ENCODE measurements at regions not wholly inside any gene's neighbourhood (a gene's known extent, or its start where the extent isn't known, plus 50 kb on each side); places are given as distances from the start of the nearest gene placed in this dataset.

DNA sequence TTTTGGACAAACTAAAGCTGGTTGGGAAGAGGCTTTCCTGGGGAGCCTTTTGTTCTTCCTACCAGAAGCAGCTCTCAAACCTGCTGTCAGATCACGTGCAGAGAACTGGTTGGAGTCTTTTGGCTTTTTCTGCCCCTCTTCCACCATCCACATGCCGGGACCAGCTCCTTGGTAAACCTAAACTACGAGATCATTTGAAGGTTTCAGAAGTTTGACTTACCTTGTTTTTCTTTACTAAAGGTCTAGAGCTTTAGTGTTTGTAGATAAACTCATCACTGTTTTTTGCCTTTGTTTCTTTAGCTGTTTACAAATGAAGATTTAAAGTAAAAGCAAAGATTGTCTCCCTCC, 113.4 kb downstream of the HLX start:
- H2AFZ ChIP-seq (ENCODE audit: low read depth, low read length) = no peak overlapping the region

DNA sequence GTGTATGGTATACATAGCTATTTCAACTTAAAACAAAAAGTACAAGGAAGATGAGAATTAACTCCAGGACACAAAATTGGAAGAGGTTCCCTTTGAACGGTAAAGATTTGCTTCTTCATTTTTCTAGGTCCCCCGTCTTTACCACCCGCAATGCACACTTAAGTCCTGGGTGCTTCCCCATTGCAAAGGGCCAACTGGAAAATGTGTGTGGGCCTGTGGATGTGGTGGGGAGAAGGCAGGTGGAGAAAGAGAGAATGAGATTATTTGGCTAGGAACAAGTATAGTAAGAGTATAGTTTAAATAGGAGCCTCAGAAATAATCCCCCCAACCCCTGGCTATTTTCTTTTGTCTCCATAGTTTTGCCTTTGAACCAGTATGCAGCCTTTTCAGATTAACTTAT, 115.4 kb downstream of the HLX start:
- Mint-ChIP-seq H3K9me3 (ENCODE audit: unreplicated experiment) (peaks cover 2% of the 10 kb centered on the region), H3K27ac (ENCODE audit: unreplicated experiment) (no peak overlapping the region), H3K36me3 (ENCODE audit: low read depth, unreplicated experiment) (no peaks in the 10 kb centered on the region), H3K4me3 (ENCODE audit: unreplicated experiment) (no peak overlapping the region), H3K4me1 (ENCODE audit: low read depth, unreplicated experiment) (peaks cover 6% of the 10 kb centered on the region), H3K27me3 (ENCODE audit: low read depth, unreplicated experiment) (peaks cover 5% of the 10 kb centered on the region)
- Histone ChIP-seq H3K27me3 (ENCODE audit: insufficient read depth, low read length) (no peaks in the 10 kb centered on the region), H3K4me1 (ENCODE audit: insufficient read depth, low read length) (no peaks in the 10 kb centered on the region), H2AFZ (ENCODE audit: low read depth, low read length) (no peak overlapping the region), H3K9ac (ENCODE audit: low read length) (no peak overlapping the region), H3K4me2 (ENCODE audit: low read length) (no peak overlapping the region), H3K79me2 (ENCODE audit: insufficient read depth, low read length) (no peaks in the 10 kb centered on the region), H3K36me3 (ENCODE audit: insufficient read depth, low read length) (no peaks in the 10 kb centered on the region), H3K9me3 (ENCODE audit: insufficient read depth, low read depth, low read length) (no peaks in the 10 kb centered on the region), H3K27ac (ENCODE audit: low read depth, low read length) (no peak overlapping the region), H4K20me1 (ENCODE audit: insufficient read depth, low read length) (no peaks in the 10 kb centered on the region), H3K4me3 (ENCODE audit: insufficient read depth, low read depth, low read length) (no peak overlapping the region)
- FAIRE-seq = no peak
- TF ChIP-seq, protein P1, sequence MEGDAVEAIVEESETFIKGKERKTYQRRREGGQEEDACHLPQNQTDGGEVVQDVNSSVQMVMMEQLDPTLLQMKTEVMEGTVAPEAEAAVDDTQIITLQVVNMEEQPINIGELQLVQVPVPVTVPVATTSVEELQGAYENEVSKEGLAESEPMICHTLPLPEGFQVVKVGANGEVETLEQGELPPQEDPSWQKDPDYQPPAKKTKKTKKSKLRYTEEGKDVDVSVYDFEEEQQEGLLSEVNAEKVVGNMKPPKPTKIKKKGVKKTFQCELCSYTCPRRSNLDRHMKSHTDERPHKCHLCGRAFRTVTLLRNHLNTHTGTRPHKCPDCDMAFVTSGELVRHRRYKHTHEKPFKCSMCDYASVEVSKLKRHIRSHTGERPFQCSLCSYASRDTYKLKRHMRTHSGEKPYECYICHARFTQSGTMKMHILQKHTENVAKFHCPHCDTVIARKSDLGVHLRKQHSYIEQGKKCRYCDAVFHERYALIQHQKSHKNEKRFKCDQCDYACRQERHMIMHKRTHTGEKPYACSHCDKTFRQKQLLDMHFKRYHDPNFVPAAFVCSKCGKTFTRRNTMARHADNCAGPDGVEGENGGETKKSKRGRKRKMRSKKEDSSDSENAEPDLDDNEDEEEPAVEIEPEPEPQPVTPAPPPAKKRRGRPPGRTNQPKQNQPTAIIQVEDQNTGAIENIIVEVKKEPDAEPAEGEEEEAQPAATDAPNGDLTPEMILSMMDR (IDR thresholded peaks at IDR 0.05; ENCODE audit: insufficient read depth, low read depth, low read length) = no peak
- TF ChIP-seq EZH2 (IDR thresholded peaks at IDR 0.05; ENCODE audit: insufficient read depth, low read length) = no peak
- DNase-seq (ENCODE audit: low read depth) = no peak

More for the DNA sequence above, 113.4 kb downstream of the HLX start:
- DNase-seq (ENCODE audit: low read depth) (no peak), FAIRE-seq (no peak)
- Histone ChIP-seq H3K36me3 (ENCODE audit: insufficient read depth, low read length) (no peaks in the 10 kb centered on the region), H3K4me3 (ENCODE audit: insufficient read depth, low read depth, low read length) (no peak overlapping the region), H3K27me3 (ENCODE audit: insufficient read depth, low read length) (no peaks in the 10 kb centered on the region), H3K9ac (ENCODE audit: low read length) (no peak overlapping the region), H3K79me2 (ENCODE audit: insufficient read depth, low read length) (no peaks in the 10 kb centered on the region), H3K27ac (ENCODE audit: low read depth, low read length) (no peak overlapping the region), H3K4me1 (ENCODE audit: insufficient read depth, low read length) (no peaks in the 10 kb centered on the region), H3K4me2 (ENCODE audit: low read length) (no peak overlapping the region), H3K9me3 (ENCODE audit: insufficient read depth, low read depth, low read length) (no peaks in the 10 kb centered on the region), H4K20me1 (ENCODE audit: insufficient read depth, low read length) (no peaks in the 10 kb centered on the region)
- Mint-ChIP-seq H3K27me3 (ENCODE audit: low read depth, unreplicated experiment) (peaks cover 9% of the 10 kb centered on the region), H3K4me1 (ENCODE audit: low read depth, unreplicated experiment) (peaks cover 6% of the 10 kb centered on the region), H3K27ac (ENCODE audit: unreplicated experiment) (no peak overlapping the region), H3K36me3 (ENCODE audit: low read depth, unreplicated experiment) (no peaks in the 10 kb centered on the region), H3K4me3 (ENCODE audit: unreplicated experiment) (no peak overlapping the region), H3K9me3 (ENCODE audit: unreplicated experiment) (peaks cover 2% of the 10 kb centered on the region)
- TF ChIP-seq EZH2 (IDR thresholded peaks at IDR 0.05; ENCODE audit: insufficient read depth, low read length) = no peak
- TF ChIP-seq, protein P1 (IDR thresholded peaks at IDR 0.05; ENCODE audit: insufficient read depth, low read depth, low read length) = no peak

DNA sequence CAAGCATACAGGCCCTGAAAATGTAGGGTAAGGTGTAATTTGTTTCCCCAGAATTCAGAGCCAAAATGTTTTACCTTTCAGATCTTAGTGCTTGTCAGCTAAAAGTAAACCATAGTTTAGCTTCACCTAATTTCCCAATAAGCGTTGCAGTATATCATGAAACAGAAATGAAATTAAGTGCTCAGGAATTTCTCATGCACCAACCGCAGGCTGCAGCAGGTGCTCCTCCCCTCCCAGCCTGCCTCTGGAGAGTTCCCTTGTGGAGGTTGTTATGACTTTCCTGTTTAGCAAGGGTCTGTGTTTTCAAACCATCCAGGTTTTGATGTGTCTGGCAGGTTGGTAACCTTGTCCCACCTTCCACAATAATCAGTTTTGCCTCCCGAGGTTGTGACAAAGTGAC, 118.5 kb downstream of the HLX start:
- DNase-seq (ENCODE audit: low read depth) = no peak
- H4K20me1 ChIP-seq (ENCODE audit: insufficient read depth, low read length) = no peaks in the 10 kb centered on the region
- no peak overlapping the region for H3K4me3 Mint-ChIP-seq (ENCODE audit: unreplicated experiment)
- H2AFZ ChIP-seq (ENCODE audit: low read depth, low read length) = no peak overlapping the region
- no peak overlapping the region for H3K27ac Mint-ChIP-seq (ENCODE audit: unreplicated experiment)
- no peaks in the 10 kb centered on the region for H3K27me3 ChIP-seq (ENCODE audit: insufficient read depth, low read length)
- H3K4me1 Mint-ChIP-seq (ENCODE audit: low read depth, unreplicated experiment) = no peaks in the 10 kb centered on the region
- H3K4me3 ChIP-seq (ENCODE audit: insufficient read depth, low read depth, low read length) = no peak overlapping the region
- no peaks in the 10 kb centered on the region for H3K4me1 ChIP-seq (ENCODE audit: insufficient read depth, low read length)
- H3K27ac ChIP-seq (ENCODE audit: low read depth, low read length) = no peak overlapping the region
- no peak overlapping the region for H3K9ac ChIP-seq (ENCODE audit: low read length)
- H3K27me3 Mint-ChIP-seq (ENCODE audit: low read depth, unreplicated experiment) = no peaks in the 10 kb centered on the region
- H3K4me2 ChIP-seq (ENCODE audit: low read length) = no peak overlapping the region
- FAIRE-seq = no peak
- H3K79me2 ChIP-seq (ENCODE audit: insufficient read depth, low read length) = no peaks in the 10 kb centered on the region
- TF ChIP-seq, protein P1 (IDR thresholded peaks at IDR 0.05; ENCODE audit: insufficient read depth, low read depth, low read length) = no peak
- TF ChIP-seq EZH2 (IDR thresholded peaks at IDR 0.05; ENCODE audit: insufficient read depth, low read length) = no peak
- H3K36me3 Mint-ChIP-seq (ENCODE audit: low read depth, unreplicated experiment) = no peaks in the 10 kb centered on the region
- H3K9me3 Mint-ChIP-seq (ENCODE audit: unreplicated experiment) = peaks cover 2% of the 10 kb centered on the region
- H3K9me3 ChIP-seq (ENCODE audit: insufficient read depth, low read depth, low read length) = no peaks in the 10 kb centered on the region
- H3K36me3 ChIP-seq (ENCODE audit: insufficient read depth, low read length) = no peaks in the 10 kb centered on the region

Measured in astrocyte (in vitro differentiated cells and primary cell).